ENCODE measurements at regions not wholly inside any gene's neighbourhood (a gene's known extent, or its start where the extent isn't known, plus 50 kb on each side); places are given as distances from the start of the nearest gene placed in this dataset.

DNA sequence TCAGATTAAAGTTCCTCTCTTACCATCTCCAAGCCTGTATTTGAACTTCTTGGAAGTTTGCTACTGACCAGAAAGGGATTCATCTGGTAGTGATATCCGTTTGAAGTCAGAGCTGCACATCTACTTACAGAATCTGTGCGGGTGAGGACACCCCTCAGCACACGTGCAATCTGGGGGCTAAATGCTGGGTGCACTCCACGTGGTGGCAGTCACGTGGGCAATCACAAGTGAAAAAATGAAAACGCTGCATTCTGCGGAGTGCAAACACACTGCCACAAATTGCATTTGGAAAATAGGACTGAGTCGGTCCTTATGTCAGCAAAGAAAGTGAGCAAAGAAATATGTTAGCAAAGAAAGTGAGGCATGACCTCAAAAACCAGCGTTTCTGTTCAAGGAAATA, 76.1 kb upstream of the GYPC start:
- no peak for TF ChIP-seq NFRKB (IDR thresholded peaks at IDR 0.05)
- no peak for TF ChIP-seq FOXM1 (IDR thresholded peaks at IDR 0.05; ENCODE audit: borderline replicate concordance)
- no peak for TF ChIP-seq ZNF384 (IDR thresholded peaks at IDR 0.05)
- TF ChIP-seq ELF4 (IDR thresholded peaks at IDR 0.05), result no peak
- TF ChIP-seq FOXK2 (IDR thresholded peaks at IDR 0.05), result no peak
- no peak for TF ChIP-seq FOXA1 (IDR thresholded peaks at IDR 0.05)
- TF ChIP-seq HDGF (IDR thresholded peaks at IDR 0.05; ENCODE audit: borderline replicate concordance), result no peak
- no peak for TF ChIP-seq BHLHE40 (IDR thresholded peaks at IDR 0.05; ENCODE audit: borderline replicate concordance)
- TF ChIP-seq, protein P1, sequence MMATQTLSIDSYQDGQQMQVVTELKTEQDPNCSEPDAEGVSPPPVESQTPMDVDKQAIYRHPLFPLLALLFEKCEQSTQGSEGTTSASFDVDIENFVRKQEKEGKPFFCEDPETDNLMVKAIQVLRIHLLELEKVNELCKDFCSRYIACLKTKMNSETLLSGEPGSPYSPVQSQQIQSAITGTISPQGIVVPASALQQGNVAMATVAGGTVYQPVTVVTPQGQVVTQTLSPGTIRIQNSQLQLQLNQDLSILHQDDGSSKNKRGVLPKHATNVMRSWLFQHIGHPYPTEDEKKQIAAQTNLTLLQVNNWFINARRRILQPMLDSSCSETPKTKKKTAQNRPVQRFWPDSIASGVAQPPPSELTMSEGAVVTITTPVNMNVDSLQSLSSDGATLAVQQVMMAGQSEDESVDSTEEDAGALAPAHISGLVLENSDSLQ (IDR thresholded peaks at IDR 0.05), result no peak
- no peak for TF ChIP-seq SUZ12 (IDR thresholded peaks at IDR 0.05)
- TF ChIP-seq L3MBTL2 (conservative IDR thresholded peaks at IDR 0.05), result no peak
- TF ChIP-seq SP1 (IDR thresholded peaks at IDR 0.05), result no peak
- TF ChIP-seq TARDBP (IDR thresholded peaks at IDR 0.05), result no peak

All from HEK293T (cell line).